BE2C (cell line): ENCODE measurements at regions not wholly inside any gene's neighbourhood (a gene's known extent, or its start where the extent isn't known, plus 50 kb on each side); places are given as distances from the start of the nearest gene placed in this dataset.

Experiments used
- DNase-seq: peaks from one replicate; pipeline ENCODE4 v3.0.0-alpha.2; 2020
- H3K27me3 ChIP-seq: fragments of 250-450 bp; sonication (Bioruptor Pico); 2 replicates; pipeline ENCODE4 v1.5.1; 2020; ENCODE audit warnings: mild to moderate bottlenecking
- H3K36me3 ChIP-seq: fragments of 250-450 bp; sonication (Bioruptor Pico); 2 replicates; pipeline ENCODE4 v1.5.1; 2020; ENCODE audit warnings: mild to moderate bottlenecking
- H3K4me1 ChIP-seq: fragments of 250-450 bp; sonication (Bioruptor Pico); 2 replicates; pipeline ENCODE4 v1.5.1; 2020
- H3K4me3 ChIP-seq: 2 replicates; pipeline ENCODE4 v1.5.1; 2011; ENCODE audit warnings: low read depth, low read length
- H3K9me3 ChIP-seq: fragments of 250-450 bp; sonication (Bioruptor Pico); 2 replicates; pipeline ENCODE4 v1.5.1; 2020
- CTCF ChIP-seq: IDR thresholded peaks from 2 replicates; pipeline ENCODE4 v1.5.1; 2012; ENCODE audit warnings: mild to moderate bottlenecking, low read depth, low read length

- TF ChIP-seq CTCF = no peak
- no peak for DNase-seq
- Histone ChIP-seq H3K4me3 (no peak overlapping the region), H3K9me3 (no peaks in the 10 kb centered on the region), H3K36me3 (no peaks in the 10 kb centered on the region), H3K4me1 (no peaks in the 10 kb centered on the region), H3K27me3 (no peaks in the 10 kb centered on the region)
Measured at GRCh38 chr2:349390-349789, 61.5 kb upstream of the ALKAL2 start.

GRCh38 chr2:348361-348916, 60.5 kb upstream of the ALKAL2 start:
- DNase-seq = no peak
- H3K4me3 ChIP-seq = no peak overlapping the region
- no peak for TF ChIP-seq CTCF
- H3K27me3 ChIP-seq = no peaks in the 10 kb centered on the region
- H3K4me1 ChIP-seq = no peaks in the 10 kb centered on the region
- no peaks in the 10 kb centered on the region for H3K36me3 ChIP-seq
- no peaks in the 10 kb centered on the region for H3K9me3 ChIP-seq

GRCh38 chr2:344811-345210, 56.9 kb upstream of the ALKAL2 start:
- Histone ChIP-seq H3K4me1 (no peaks in the 10 kb centered on the region), H3K9me3 (no peaks in the 10 kb centered on the region), H3K36me3 (no peaks in the 10 kb centered on the region), H3K27me3 (no peaks in the 10 kb centered on the region), H3K4me3 (no peak overlapping the region)
- TF ChIP-seq CTCF = no peak
- no peak for DNase-seq

GRCh38 chr2:343355-343754, 55.5 kb upstream of the ALKAL2 start:
- no peaks in the 10 kb centered on the region for H3K27me3 ChIP-seq
- TF ChIP-seq CTCF = no peak
- H3K9me3 ChIP-seq = no peaks in the 10 kb centered on the region
- H3K4me1 ChIP-seq = no peaks in the 10 kb centered on the region
- no peaks in the 10 kb centered on the region for H3K36me3 ChIP-seq
- no peak overlapping the region for H3K4me3 ChIP-seq
- DNase-seq = no peak

- no peak for DNase-seq
- Histone ChIP-seq H3K36me3 (no peaks in the 10 kb centered on the region), H3K9me3 (no peaks in the 10 kb centered on the region), H3K4me3 (no peak overlapping the region), H3K27me3 (no peaks in the 10 kb centered on the region), H3K4me1 (no peaks in the 10 kb centered on the region)
- no peak for TF ChIP-seq CTCF
Measured at GRCh38 chr2:341912-342311, 54.0 kb upstream of the ALKAL2 start.

GRCh38 chr2:341017-341542, 53.2 kb upstream of the ALKAL2 start:
- DNase-seq = no peak
- no peaks in the 10 kb centered on the region for H3K36me3 ChIP-seq
- H3K4me1 ChIP-seq = no peaks in the 10 kb centered on the region
- no peaks in the 10 kb centered on the region for H3K9me3 ChIP-seq
- no peak for TF ChIP-seq CTCF
- no peak overlapping the region for H3K4me3 ChIP-seq
- H3K27me3 ChIP-seq = no peaks in the 10 kb centered on the region
